Loucy (cell line): ENCODE measurements at regions not wholly inside any gene's neighbourhood (a gene's known extent, or its start where the extent isn't known, plus 50 kb on each side); places are given as distances from the start of the nearest gene placed in this dataset.

Experiments
- EZH2phosphoT487 ChIP-seq: fragments of 200-600 bp; IDR thresholded peaks from 2 replicates; pipeline ENCODE4 v1.6.1; 2018; ENCODE audit warnings: antibody characterized with exemption, mild to moderate bottlenecking, moderate library complexity, borderline replicate concordance
- TF ChIP-seq, protein P1 (sequence below): fragments of 200-600 bp; sonication (generic); conservative IDR thresholded peaks from 2 replicates; pipeline ENCODE4 v1.5.1; 2014; ENCODE audit warnings: mild to moderate bottlenecking, antibody characterized with exemption, low read length

DNA sequence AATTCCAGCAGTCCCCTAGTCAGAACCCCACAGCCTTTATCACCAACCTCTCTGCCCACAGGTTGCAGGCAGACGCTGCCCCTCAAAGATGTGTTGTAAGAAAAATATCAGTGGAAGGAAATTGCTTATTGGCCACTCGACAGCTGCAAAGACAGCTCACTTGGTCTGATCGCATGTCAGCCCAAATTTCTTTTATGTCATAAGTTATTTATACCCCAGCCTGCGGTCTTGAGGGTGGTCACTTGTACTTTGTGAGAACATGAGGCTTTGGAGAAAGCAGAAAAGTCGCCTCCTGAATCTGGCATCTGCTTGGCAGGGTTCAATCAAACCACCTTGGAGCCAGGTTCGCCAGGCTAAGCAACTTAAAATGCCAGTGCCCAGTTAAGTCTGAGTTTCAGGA is 236.5 kb upstream of the CDH4 start:
- no peak for TF ChIP-seq EZH2phosphoT487
- TF ChIP-seq, protein P1, sequence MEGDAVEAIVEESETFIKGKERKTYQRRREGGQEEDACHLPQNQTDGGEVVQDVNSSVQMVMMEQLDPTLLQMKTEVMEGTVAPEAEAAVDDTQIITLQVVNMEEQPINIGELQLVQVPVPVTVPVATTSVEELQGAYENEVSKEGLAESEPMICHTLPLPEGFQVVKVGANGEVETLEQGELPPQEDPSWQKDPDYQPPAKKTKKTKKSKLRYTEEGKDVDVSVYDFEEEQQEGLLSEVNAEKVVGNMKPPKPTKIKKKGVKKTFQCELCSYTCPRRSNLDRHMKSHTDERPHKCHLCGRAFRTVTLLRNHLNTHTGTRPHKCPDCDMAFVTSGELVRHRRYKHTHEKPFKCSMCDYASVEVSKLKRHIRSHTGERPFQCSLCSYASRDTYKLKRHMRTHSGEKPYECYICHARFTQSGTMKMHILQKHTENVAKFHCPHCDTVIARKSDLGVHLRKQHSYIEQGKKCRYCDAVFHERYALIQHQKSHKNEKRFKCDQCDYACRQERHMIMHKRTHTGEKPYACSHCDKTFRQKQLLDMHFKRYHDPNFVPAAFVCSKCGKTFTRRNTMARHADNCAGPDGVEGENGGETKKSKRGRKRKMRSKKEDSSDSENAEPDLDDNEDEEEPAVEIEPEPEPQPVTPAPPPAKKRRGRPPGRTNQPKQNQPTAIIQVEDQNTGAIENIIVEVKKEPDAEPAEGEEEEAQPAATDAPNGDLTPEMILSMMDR: no peak
